Astrocyte (in vitro differentiated cells and primary cell): ENCODE measurements at regions not wholly inside any gene's neighbourhood (a gene's known extent, or its start where the extent isn't known, plus 50 kb on each side); places are given as distances from the start of the nearest gene placed in this dataset.

ENCODE experiments used
- EZH2 ChIP-seq: IDR thresholded peaks from 2 replicates; pipeline ENCODE4 v1.6.1; 2012; ENCODE audit warnings: mild to moderate bottlenecking, low read length, inconsistent platforms; ENCODE audit not compliant: insufficient read depth
- TF ChIP-seq, protein P1 (sequence below): IDR thresholded peaks from 2 replicates; pipeline ENCODE4 v1.5.1; 2011; ENCODE audit warnings: low read depth, mild to moderate bottlenecking, inconsistent platforms, low read length, moderate library complexity; ENCODE audit not compliant: insufficient read depth

DNA sequence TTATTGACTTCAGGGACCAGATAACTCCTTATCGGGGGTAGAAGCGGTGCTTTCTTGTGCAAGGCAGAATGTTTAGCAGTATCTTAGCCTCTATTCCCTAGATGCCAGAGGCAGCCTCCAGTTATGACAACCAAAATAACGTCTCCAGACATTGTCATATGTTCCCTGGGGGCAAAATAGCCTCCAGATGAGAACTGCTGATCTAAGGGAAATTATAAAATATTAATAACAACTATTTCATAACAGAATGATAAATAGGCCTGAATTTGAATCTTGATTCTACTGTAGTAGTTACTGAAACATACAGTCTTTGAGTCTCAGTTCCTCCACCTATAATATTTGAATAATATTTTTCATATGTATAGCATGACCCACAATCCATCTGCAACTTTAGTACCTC, 1431.3 kb downstream of the ZPLD1 start:
- TF ChIP-seq, protein P1, sequence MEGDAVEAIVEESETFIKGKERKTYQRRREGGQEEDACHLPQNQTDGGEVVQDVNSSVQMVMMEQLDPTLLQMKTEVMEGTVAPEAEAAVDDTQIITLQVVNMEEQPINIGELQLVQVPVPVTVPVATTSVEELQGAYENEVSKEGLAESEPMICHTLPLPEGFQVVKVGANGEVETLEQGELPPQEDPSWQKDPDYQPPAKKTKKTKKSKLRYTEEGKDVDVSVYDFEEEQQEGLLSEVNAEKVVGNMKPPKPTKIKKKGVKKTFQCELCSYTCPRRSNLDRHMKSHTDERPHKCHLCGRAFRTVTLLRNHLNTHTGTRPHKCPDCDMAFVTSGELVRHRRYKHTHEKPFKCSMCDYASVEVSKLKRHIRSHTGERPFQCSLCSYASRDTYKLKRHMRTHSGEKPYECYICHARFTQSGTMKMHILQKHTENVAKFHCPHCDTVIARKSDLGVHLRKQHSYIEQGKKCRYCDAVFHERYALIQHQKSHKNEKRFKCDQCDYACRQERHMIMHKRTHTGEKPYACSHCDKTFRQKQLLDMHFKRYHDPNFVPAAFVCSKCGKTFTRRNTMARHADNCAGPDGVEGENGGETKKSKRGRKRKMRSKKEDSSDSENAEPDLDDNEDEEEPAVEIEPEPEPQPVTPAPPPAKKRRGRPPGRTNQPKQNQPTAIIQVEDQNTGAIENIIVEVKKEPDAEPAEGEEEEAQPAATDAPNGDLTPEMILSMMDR: no peak
- TF ChIP-seq EZH2: no peak
